Breast epithelium (tissue), 3 donors: ENCODE measurements at regions not wholly inside any gene's neighbourhood (a gene's known extent, or its start where the extent isn't known, plus 50 kb on each side); places are given as distances from the start of the nearest gene placed in this dataset.

Source experiments
- CTCF ChIP-seq, 3 donors: fragments of 450-650 bp; IDR thresholded peaks; one replicate each; pipeline ENCODE4 v1.5.1; 2016 to 2017; ENCODE audit warnings: antibody characterized with exemption in 3 of 3, mild to moderate bottlenecking in 3 of 3, moderate library complexity in 3 of 3
- POLR2AphosphoS5 ChIP-seq, 3 donors: sonication (generic); formaldehyde crosslinking; IDR thresholded peaks; one replicate each; pipeline ENCODE4 v1.6.1; 2017; ENCODE audit warnings: antibody characterized with exemption in 3 of 3

GRCh38 chr5:33072726-33073125 is 361.6 kb downstream of the NPR3 start:
- no peak for TF ChIP-seq POLR2AphosphoS5 (IDR thresholded peaks at IDR 0.05)
- TF ChIP-seq CTCF (IDR thresholded peaks at IDR 0.05): no peak
